ENCODE measurements at regions not wholly inside any gene's neighbourhood (a gene's known extent, or its start where the extent isn't known, plus 50 kb on each side); places are given as distances from the start of the nearest gene placed in this dataset.

DNA sequence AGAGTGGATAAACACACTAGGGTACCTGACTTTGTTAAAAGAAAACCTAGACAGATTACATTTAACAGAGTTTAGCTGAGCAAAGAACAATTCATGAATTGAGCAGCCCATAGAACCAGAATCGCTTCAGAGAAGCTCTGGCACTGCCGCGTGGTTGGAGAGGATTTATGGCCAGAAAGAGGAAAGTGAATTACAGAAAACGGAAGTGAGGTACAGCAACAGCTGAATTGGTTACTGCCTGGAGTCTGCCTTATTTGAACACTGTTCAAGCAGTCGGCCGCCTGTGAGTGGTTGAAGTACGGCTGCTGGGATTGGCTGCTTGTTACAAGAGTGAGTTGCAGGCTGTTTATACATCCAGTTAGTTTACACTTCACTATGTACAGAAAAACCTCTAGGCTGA is 253.8 kb upstream of the CDYL start:
- Histone ChIP-seq H3K27me3 (no peaks in the 10 kb centered on the region), H3K27ac (no peak overlapping the region), H3K4me1 (ENCODE audit: control insufficient read depth in 1 of 2, insufficient read depth in 1 of 2, low read depth in 1 of 2, low read length in 1 of 2) (no peaks in the 10 kb centered on the region), H3K4me3 (ENCODE audit: low read depth in 1 of 2, low read length in 1 of 2) (no peak overlapping the region), H3K9me3 (no peaks in the 10 kb centered on the region), H3K36me3 (no peaks in the 10 kb centered on the region)
- TF ChIP-seq, protein P1, sequence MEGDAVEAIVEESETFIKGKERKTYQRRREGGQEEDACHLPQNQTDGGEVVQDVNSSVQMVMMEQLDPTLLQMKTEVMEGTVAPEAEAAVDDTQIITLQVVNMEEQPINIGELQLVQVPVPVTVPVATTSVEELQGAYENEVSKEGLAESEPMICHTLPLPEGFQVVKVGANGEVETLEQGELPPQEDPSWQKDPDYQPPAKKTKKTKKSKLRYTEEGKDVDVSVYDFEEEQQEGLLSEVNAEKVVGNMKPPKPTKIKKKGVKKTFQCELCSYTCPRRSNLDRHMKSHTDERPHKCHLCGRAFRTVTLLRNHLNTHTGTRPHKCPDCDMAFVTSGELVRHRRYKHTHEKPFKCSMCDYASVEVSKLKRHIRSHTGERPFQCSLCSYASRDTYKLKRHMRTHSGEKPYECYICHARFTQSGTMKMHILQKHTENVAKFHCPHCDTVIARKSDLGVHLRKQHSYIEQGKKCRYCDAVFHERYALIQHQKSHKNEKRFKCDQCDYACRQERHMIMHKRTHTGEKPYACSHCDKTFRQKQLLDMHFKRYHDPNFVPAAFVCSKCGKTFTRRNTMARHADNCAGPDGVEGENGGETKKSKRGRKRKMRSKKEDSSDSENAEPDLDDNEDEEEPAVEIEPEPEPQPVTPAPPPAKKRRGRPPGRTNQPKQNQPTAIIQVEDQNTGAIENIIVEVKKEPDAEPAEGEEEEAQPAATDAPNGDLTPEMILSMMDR (IDR thresholded peaks at IDR 0.05) = no peak

DNA sequence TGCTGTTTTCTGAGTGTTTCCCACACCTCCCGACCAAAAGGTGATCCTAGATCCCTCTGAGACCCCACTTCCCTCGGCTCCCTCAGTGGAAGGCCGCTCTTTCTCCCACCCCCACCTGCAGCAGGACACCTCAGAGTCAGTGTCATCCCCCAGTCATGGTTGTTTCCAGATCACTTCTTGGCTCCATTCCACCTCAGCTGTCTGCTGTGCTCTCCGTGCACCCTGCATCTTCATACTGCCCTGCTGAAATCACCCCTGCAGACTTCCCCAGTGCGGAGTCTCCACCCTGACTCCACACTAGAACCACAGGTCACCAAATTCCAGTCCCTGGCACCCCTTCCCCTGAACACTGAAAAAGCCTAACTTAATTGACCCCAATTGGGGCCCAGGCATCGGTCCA is 255.1 kb upstream of the CDYL start:
- H3K4me1 ChIP-seq (ENCODE audit: control insufficient read depth in 1 of 2, insufficient read depth in 1 of 2, low read depth in 1 of 2, low read length in 1 of 2) = no peaks in the 10 kb centered on the region
- H3K27ac ChIP-seq = no peak overlapping the region
- H3K9me3 ChIP-seq = no peaks in the 10 kb centered on the region
- TF ChIP-seq, protein P1 (IDR thresholded peaks at IDR 0.05) = no peak
- H3K36me3 ChIP-seq = no peaks in the 10 kb centered on the region
- no peak overlapping the region for H3K4me3 ChIP-seq (ENCODE audit: low read depth in 1 of 2, low read length in 1 of 2)
- no peaks in the 10 kb centered on the region for H3K27me3 ChIP-seq

DNA sequence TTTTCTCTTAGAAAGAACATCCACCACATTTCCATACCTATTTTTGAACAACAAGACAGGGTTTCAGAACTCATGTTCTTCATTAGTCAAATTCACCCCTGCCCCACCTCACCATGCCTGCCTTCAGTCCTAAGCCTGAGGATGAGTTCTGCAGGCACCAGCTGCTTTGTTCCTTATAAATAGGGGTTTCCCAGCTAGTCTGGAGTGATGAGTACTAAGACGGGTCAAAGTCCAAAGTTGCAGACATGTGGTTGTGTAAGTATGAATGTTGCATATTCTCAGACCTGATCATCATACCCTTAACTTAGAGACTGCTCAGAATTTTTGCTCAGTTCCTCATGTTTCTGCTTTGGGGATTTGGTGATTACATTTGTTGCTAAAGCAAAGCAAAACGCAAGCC is 257.7 kb upstream of the CDYL start:
- Histone ChIP-seq H3K9me3 (no peaks in the 10 kb centered on the region), H3K4me3 (ENCODE audit: low read depth in 1 of 2, low read length in 1 of 2) (no peak overlapping the region), H3K4me1 (ENCODE audit: control insufficient read depth in 1 of 2, insufficient read depth in 1 of 2, low read depth in 1 of 2, low read length in 1 of 2) (no peaks in the 10 kb centered on the region), H3K27ac (no peak overlapping the region), H3K27me3 (no peaks in the 10 kb centered on the region), H3K36me3 (no peaks in the 10 kb centered on the region)
- TF ChIP-seq, protein P1 (IDR thresholded peaks at IDR 0.05) = no peak

DNA sequence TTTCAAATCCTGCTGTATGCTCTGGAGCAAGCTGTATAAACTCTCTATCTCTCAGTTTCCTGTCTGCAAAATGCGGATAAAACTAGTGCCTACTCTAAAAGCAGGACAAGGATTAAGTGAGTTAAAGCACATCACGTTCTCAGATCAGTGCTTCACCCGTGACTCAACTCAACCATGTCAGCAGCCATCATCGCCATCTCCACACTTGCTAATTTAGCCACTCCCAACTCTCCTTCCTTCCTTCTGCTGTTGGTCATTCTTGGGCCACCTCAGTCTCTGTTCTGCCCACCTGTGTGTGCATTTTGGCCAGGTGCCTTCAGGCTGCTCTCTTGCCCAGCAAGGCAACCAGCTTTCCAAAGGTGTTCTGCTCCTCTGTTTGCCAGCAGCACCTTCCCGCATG is 260.0 kb upstream of the CDYL start:
- Histone ChIP-seq H3K36me3 (no peaks in the 10 kb centered on the region), H3K9me3 (no peaks in the 10 kb centered on the region), H3K27me3 (no peaks in the 10 kb centered on the region), H3K27ac (no peak overlapping the region), H3K4me1 (ENCODE audit: control insufficient read depth in 1 of 2, insufficient read depth in 1 of 2, low read depth in 1 of 2, low read length in 1 of 2) (no peaks in the 10 kb centered on the region), H3K4me3 (ENCODE audit: low read depth in 1 of 2, low read length in 1 of 2) (no peak overlapping the region)
- TF ChIP-seq, protein P1 (IDR thresholded peaks at IDR 0.05) = no peak

DNA sequence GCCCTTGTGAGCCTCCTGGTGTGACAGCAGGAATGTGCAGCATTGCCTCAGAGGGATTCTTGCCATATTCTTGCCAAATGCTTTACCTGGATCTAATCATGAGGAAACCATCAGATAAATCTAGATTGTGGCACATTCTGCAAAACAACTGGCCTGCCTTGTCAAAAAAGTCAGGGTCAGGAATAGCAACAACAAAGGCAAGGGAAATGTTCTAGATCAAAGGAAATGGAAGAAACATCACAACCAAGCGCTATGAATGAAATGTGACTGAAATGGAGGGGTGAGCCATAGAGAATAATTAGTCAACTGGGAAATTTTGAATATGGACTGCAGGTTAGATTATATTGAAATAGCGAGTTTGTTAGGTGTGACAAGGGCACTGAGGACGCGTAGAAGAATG is 262.6 kb upstream of the CDYL start:
- Histone ChIP-seq H3K9me3 (no peaks in the 10 kb centered on the region), H3K4me1 (ENCODE audit: control insufficient read depth in 1 of 2, insufficient read depth in 1 of 2, low read depth in 1 of 2, low read length in 1 of 2) (no peaks in the 10 kb centered on the region), H3K36me3 (no peaks in the 10 kb centered on the region), H3K4me3 (ENCODE audit: low read depth in 1 of 2, low read length in 1 of 2) (no peak overlapping the region), H3K27ac (no peak overlapping the region), H3K27me3 (no peaks in the 10 kb centered on the region)
- TF ChIP-seq, protein P1 (IDR thresholded peaks at IDR 0.05) = no peak

DNA sequence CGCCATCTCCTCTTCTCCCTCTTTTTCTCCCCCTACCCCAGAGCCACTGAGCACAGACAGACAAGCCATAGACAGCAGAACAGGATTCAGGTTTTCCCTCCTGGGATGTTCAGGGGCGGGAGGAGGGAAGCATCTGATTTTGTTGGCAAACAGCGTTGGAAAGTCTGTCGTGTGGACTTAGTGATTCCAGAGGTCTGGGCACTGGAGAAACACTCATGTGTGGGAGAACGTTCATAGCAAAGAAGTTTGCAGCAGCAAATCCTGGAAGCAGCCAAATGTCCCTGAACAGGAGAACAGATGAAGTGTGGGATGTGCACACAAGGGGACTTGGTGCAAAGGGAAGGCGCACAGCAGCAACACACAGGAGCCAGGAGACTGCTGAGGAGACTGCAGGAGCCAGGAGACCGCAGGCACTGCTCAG is 264.1 kb upstream of the CDYL start:
- Histone ChIP-seq H3K9me3 (no peaks in the 10 kb centered on the region), H3K27ac (no peak overlapping the region), H3K36me3 (no peaks in the 10 kb centered on the region), H3K27me3 (no peaks in the 10 kb centered on the region), H3K4me1 (ENCODE audit: control insufficient read depth in 1 of 2, insufficient read depth in 1 of 2, low read depth in 1 of 2, low read length in 1 of 2) (no peaks in the 10 kb centered on the region), H3K4me3 (ENCODE audit: low read depth in 1 of 2, low read length in 1 of 2) (no peak overlapping the region)
- TF ChIP-seq, protein P1 (IDR thresholded peaks at IDR 0.05) = no peak
